ENCODE measurements at regions not wholly inside any gene's neighbourhood (a gene's known extent, or its start where the extent isn't known, plus 50 kb on each side); places are given as distances from the start of the nearest gene placed in this dataset.

- TF ChIP-seq CTCF (IDR thresholded peaks at IDR 0.05) (no peak), POLR2A (IDR thresholded peaks at IDR 0.05) (no peak)
Observed at GRCh38 chr9:32873553-32873952, 90.2 kb downstream of the TMEM215 start.

Data from body of pancreas (tissue), 4 donors.